GM18499 (cell line): ENCODE measurements at regions not wholly inside any gene's neighbourhood (a gene's known extent, or its start where the extent isn't known, plus 50 kb on each side); places are given as distances from the start of the nearest gene placed in this dataset.

Experiments used
- ATAC-seq: cut with Tn5 transposase; IDR thresholded peaks from one replicate; pipeline ENCODE4 v1.9.1; 2021; ENCODE audit warnings: moderate number of reproducible peaks; ENCODE audit not compliant: insufficient read depth, unreplicated experiment

- no peak for ATAC-seq
Observed at GRCh38 chr11:109788948-109789490, 304.2 kb upstream of the ZC3H12C start.

GRCh38 chr11:109789901-109790300, 303.3 kb upstream of the ZC3H12C start:
- ATAC-seq: no peak

GRCh38 chr11:109791337-109791736, 301.9 kb upstream of the ZC3H12C start:
- ATAC-seq: no peak

GRCh38 chr11:109794501-109794900, 298.7 kb upstream of the ZC3H12C start:
- no peak for ATAC-seq

- no peak for ATAC-seq
Observed at GRCh38 chr11:109795234-109795633, 298.0 kb upstream of the ZC3H12C start.

- ATAC-seq: no peak
Observed at GRCh38 chr11:109796253-109796652, 296.9 kb upstream of the ZC3H12C start.

- ATAC-seq: no peak
Observed at GRCh38 chr11:109798521-109798920, 294.7 kb upstream of the ZC3H12C start.

- no peak for ATAC-seq
Observed at GRCh38 chr11:109799604-109800003, 293.6 kb upstream of the ZC3H12C start.

- ATAC-seq: no peak
Observed at GRCh38 chr11:109804911-109805310, 288.3 kb upstream of the ZC3H12C start.

- no peak for ATAC-seq
Observed at GRCh38 chr11:109806205-109806604, 287.0 kb upstream of the ZC3H12C start.

GRCh38 chr11:109808569-109808968, 284.6 kb upstream of the ZC3H12C start:
- ATAC-seq: no peak

- no peak for ATAC-seq
Observed at GRCh38 chr11:109814824-109815223, 278.4 kb upstream of the ZC3H12C start.

- no peak for ATAC-seq
Observed at GRCh38 chr11:109815500-109816150, 277.6 kb upstream of the ZC3H12C start.

- ATAC-seq: no peak
Observed at GRCh38 chr11:109818290-109818689, 274.9 kb upstream of the ZC3H12C start.

GRCh38 chr11:109819410-109819809, 273.8 kb upstream of the ZC3H12C start:
- ATAC-seq: no peak

GRCh38 chr11:109821511-109821910, 271.7 kb upstream of the ZC3H12C start:
- ATAC-seq: no peak

GRCh38 chr11:109822436-109823102, 270.6 kb upstream of the ZC3H12C start:
- no peak for ATAC-seq

- no peak for ATAC-seq
Observed at GRCh38 chr11:109828387-109828786, 264.8 kb upstream of the ZC3H12C start.

- ATAC-seq: no peak
Observed at GRCh38 chr11:109838026-109838425, 255.2 kb upstream of the ZC3H12C start.

- no peak for ATAC-seq
Observed at GRCh38 chr11:109845437-109845836, 247.8 kb upstream of the ZC3H12C start.

GRCh38 chr11:109847621-109848020, 245.6 kb upstream of the ZC3H12C start:
- ATAC-seq: no peak

GRCh38 chr11:109849051-109849450, 244.1 kb upstream of the ZC3H12C start:
- no peak for ATAC-seq
